CD8-positive, alpha-beta memory T cell (primary cell): ENCODE measurements at regions not wholly inside any gene's neighbourhood (a gene's known extent, or its start where the extent isn't known, plus 50 kb on each side); places are given as distances from the start of the nearest gene placed in this dataset.
"Not testable (repeated sequence)": the region's sequence is repeated elsewhere in the genome, so short reads cannot be mapped to it uniquely, and the experiment has no call there.

Source experiments
- CTCF ChIA-PET: fragments of 350-600 bp; sonication (Branson Sonifier 250); formaldehyde crosslinking; loops from one replicate; lab custom pipeline; 2021; ENCODE audit warnings: antibody characterized with exemption; lab: Charles Lee
- POLR2A ChIA-PET: fragments of 350-600 bp; sonication (Branson Sonifier 250); formaldehyde crosslinking; loops from one replicate; lab custom pipeline; 2021; ENCODE audit warnings: antibody characterized with exemption; lab: Charles Lee
- DNase-seq, 5 donors: peaks; one replicate each; pipeline versions ENCODE4 v3.0.0 to v3.0.0-alpha.2; 2020 to 2022; ENCODE audit warnings: mixed read lengths in 1 of 5
- H3K27ac ChIP-seq: one replicate; pipeline ENCODE4 v1.7.0; 2013; ENCODE audit warnings: low read depth, mild to moderate bottlenecking, low read length, moderate library complexity
- H3K27me3 ChIP-seq: 2 replicates; pipeline ENCODE4 v1.7.0; 2013; ENCODE audit warnings: low read length, mild to moderate bottlenecking; ENCODE audit not compliant: insufficient read depth, poor library complexity, severe bottlenecking
- H3K36me3 ChIP-seq: 2 replicates; pipeline ENCODE4 v1.7.0; 2013; ENCODE audit warnings: mild to moderate bottlenecking, low read length, moderate library complexity; ENCODE audit not compliant: insufficient read depth
- H3K4me1 ChIP-seq: 2 replicates; pipeline ENCODE4 v1.7.0; 2013; ENCODE audit warnings: mild to moderate bottlenecking, low read length, moderate library complexity; ENCODE audit not compliant: insufficient read depth
- H3K4me3 ChIP-seq: 2 replicates; pipeline ENCODE4 v1.7.0; 2013; ENCODE audit warnings: mild to moderate bottlenecking, low read length
- H3K9me3 ChIP-seq: 2 replicates; pipeline ENCODE4 v1.7.0; 2013; ENCODE audit warnings: mild to moderate bottlenecking, low read length
- H3K27ac Mint-ChIP-seq, 8 donors: one replicate each; pipeline ENCODE4 v1.8.0; 2020 to 2021; ENCODE audit warnings: mixed read lengths in 8 of 8, mild to moderate bottlenecking in 6 of 8, inconsistent platforms in 3 of 8, moderate library complexity in 3 of 8
- H3K27me3 Mint-ChIP-seq, 2 donors: one replicate each; pipeline ENCODE4 v1.8.0; 2020 to 2021; ENCODE audit warnings: mixed read lengths in 2 of 2, mild to moderate bottlenecking in 1 of 2, moderate library complexity in 1 of 2
- H3K36me3 Mint-ChIP-seq, 3 donors: one replicate each; pipeline ENCODE4 v1.8.0; 2020 to 2021; ENCODE audit warnings: mixed read lengths in 3 of 3, inconsistent platforms in 1 of 3, mild to moderate bottlenecking in 1 of 3
- H3K4me1 Mint-ChIP-seq, 3 donors: one replicate each; pipeline ENCODE4 v1.8.0; 2020 to 2021; ENCODE audit warnings: mixed read lengths in 3 of 3, inconsistent platforms in 1 of 3, mild to moderate bottlenecking in 1 of 3
- H3K4me3 Mint-ChIP-seq, 7 donors: one replicate each; pipeline ENCODE4 v1.8.0; 2020 to 2021; ENCODE audit warnings: mixed read lengths in 7 of 7, mild to moderate bottlenecking in 6 of 7, moderate library complexity in 4 of 7, inconsistent platforms in 2 of 7
- H3K9me3 Mint-ChIP-seq, 5 donors: one replicate each; pipeline ENCODE4 v1.8.0; 2020 to 2022; ENCODE audit warnings: mixed read lengths in 5 of 5, mild to moderate bottlenecking in 3 of 5, moderate library complexity in 2 of 5, inconsistent platforms in 1 of 5

- CTCF ChIA-PET, H3K36me3 ChIP-seq, H3K27ac Mint-ChIP-seq, H3K4me3 ChIP-seq, H3K27ac ChIP-seq, H3K9me3 ChIP-seq, H3K4me3 Mint-ChIP-seq, H3K4me1 ChIP-seq, H3K27me3 Mint-ChIP-seq, H3K4me1 Mint-ChIP-seq, DNase-seq, H3K27me3 ChIP-seq, POLR2A ChIA-PET: not testable (repeated sequence)
- Mint-ChIP-seq H3K36me3 (peaks cover 0 to 40% (median 4%) of the 10 kb centered on the region in 3 donors), H3K9me3 (peaks cover 3 to 20% (median 13%) of the 10 kb centered on the region in 5 donors)
Measured at GRCh38 chr3:28156599-28156998, 84.8 kb upstream of the CMC1 start.

GRCh38 chr3:28171962-28172361, 69.5 kb upstream of the CMC1 start:
- H3K27me3 Mint-ChIP-seq = peaks cover 0 to 6% of the 10 kb centered on the region in 2 donors
- peak overlapping the region; percentile 3 to 95 (median 73) for H3K27ac Mint-ChIP-seq
- POLR2A ChIA-PET = interaction anchor here (0.7 kb wide), 1 partner anchor 177 kb away, joined by 3 read pairs; the partner anchor contains the start of genes AZI2 and ZCWPW2
- Histone ChIP-seq H3K27me3 (no peaks in the 10 kb centered on the region), H3K9me3 (no peaks in the 10 kb centered on the region), H3K36me3 (no peaks in the 10 kb centered on the region), H3K27ac (no peak overlapping the region), H3K4me1 (peaks cover 20% of the 10 kb centered on the region), H3K4me3 (peak overlapping the region; percentile 29)
- H3K4me3 Mint-ChIP-seq = peak overlapping the region; percentile 11 to 77 (median 61)
- peak in 2 of 5 donors; percentile 17 to 22 for DNase-seq
- peaks cover 0 to 3% (median 0%) of the 10 kb centered on the region in 5 donors for H3K9me3 Mint-ChIP-seq
- CTCF ChIA-PET = interaction anchor here (0.7 to 2.7 kb wide), 4 partner anchors 79 to 456 kb away, joined by 3 to 7 read pairs (median 3); partner anchors contain the start of gene EOMES
- peaks cover 17 to 24% (median 24%) of the 10 kb centered on the region in 3 donors for H3K4me1 Mint-ChIP-seq
- H3K36me3 Mint-ChIP-seq = peaks cover 1 to 19% (median 4%) of the 10 kb centered on the region in 3 donors

- Mint-ChIP-seq H3K27ac (peak overlapping the region in 4 of 8 donors; percentile 1 to 33 (median 8)), H3K4me3 (peak overlapping the region in 2 of 7 donors; percentile 6 to 27), H3K4me1 (peaks cover 17 to 24% (median 24%) of the 10 kb centered on the region in 3 donors), H3K27me3 (peaks cover 0 to 6% of the 10 kb centered on the region in 2 donors), H3K9me3 (peaks cover 0 to 3% (median 0%) of the 10 kb centered on the region in 5 donors), H3K36me3 (peaks cover 1 to 19% (median 4%) of the 10 kb centered on the region in 3 donors)
- no peak overlapping the region for H3K4me3 ChIP-seq
- ChIA-PET CTCF (interaction anchor here (0.7 to 2.7 kb wide), 3 partner anchors 441 to 457 kb away, joined by 3 to 7 read pairs (median 3); partner anchors contain the start of gene EOMES), POLR2A (no interaction called here)
- H3K9me3 ChIP-seq = no peaks in the 10 kb centered on the region
- no peaks in the 10 kb centered on the region for H3K27me3 ChIP-seq
- peaks cover 20% of the 10 kb centered on the region for H3K4me1 ChIP-seq
- H3K27ac ChIP-seq = no peak overlapping the region
- no peak for DNase-seq
- H3K36me3 ChIP-seq = no peaks in the 10 kb centered on the region
Measured at GRCh38 chr3:28172748-28173147, 68.7 kb upstream of the CMC1 start.

GRCh38 chr3:28173836-28174235, 67.6 kb upstream of the CMC1 start:
- no peak for DNase-seq
- POLR2A ChIA-PET = no interaction called here
- CTCF ChIA-PET = no interaction called here
- H3K27me3 ChIP-seq = no peaks in the 10 kb centered on the region
- no peaks in the 10 kb centered on the region for H3K36me3 ChIP-seq
- H3K4me3 ChIP-seq = no peak overlapping the region
- Mint-ChIP-seq H3K36me3 (peaks cover 1 to 19% (median 4%) of the 10 kb centered on the region in 3 donors), H3K4me3 (no peak overlapping the region), H3K27me3 (peaks cover 0 to 6% of the 10 kb centered on the region in 2 donors), H3K27ac (no peak overlapping the region), H3K4me1 (peaks cover 17 to 24% (median 24%) of the 10 kb centered on the region in 3 donors), H3K9me3 (peaks cover 0 to 3% (median 0%) of the 10 kb centered on the region in 5 donors)
- H3K4me1 ChIP-seq = peaks cover 20% of the 10 kb centered on the region
- H3K27ac ChIP-seq = no peak overlapping the region
- no peaks in the 10 kb centered on the region for H3K9me3 ChIP-seq

- Mint-ChIP-seq H3K4me1 (peaks cover 2 to 5% (median 4%) of the 10 kb centered on the region in 3 donors), H3K36me3 (peaks cover 0 to 18% (median 2%) of the 10 kb centered on the region in 3 donors), H3K27ac (peak overlapping the region in 1 of 8 donors; percentile 15), H3K9me3 (peaks cover 0 to 6% (median 0%) of the 10 kb centered on the region in 5 donors), H3K27me3 (peaks cover 0 to 3% of the 10 kb centered on the region in 2 donors), H3K4me3 (no peak overlapping the region)
- Histone ChIP-seq H3K36me3 (no peaks in the 10 kb centered on the region), H3K4me1 (no peaks in the 10 kb centered on the region), H3K27me3 (no peaks in the 10 kb centered on the region), H3K4me3 (no peak overlapping the region), H3K27ac (no peak overlapping the region), H3K9me3 (no peaks in the 10 kb centered on the region)
- no peak for DNase-seq
- ChIA-PET CTCF (no interaction called here), POLR2A (interaction anchor here (1.1 kb wide), 1 partner anchor 15 kb away, joined by 3 read pairs; no protein-coding TSS in a partner anchor)
Measured at GRCh38 chr3:28186748-28187147, 54.7 kb upstream of the CMC1 start.

GRCh38 chr3:28188686-28189085, 52.7 kb upstream of the CMC1 start:
- Mint-ChIP-seq H3K27me3 (peaks cover 0 to 3% of the 10 kb centered on the region in 2 donors), H3K4me1 (peaks cover 2 to 5% (median 4%) of the 10 kb centered on the region in 3 donors), H3K27ac (no peak overlapping the region), H3K4me3 (no peak overlapping the region), H3K36me3 (peaks cover 0 to 10% (median 2%) of the 10 kb centered on the region in 3 donors), H3K9me3 (no peaks in the 10 kb centered on the region)
- H3K36me3 ChIP-seq = no peaks in the 10 kb centered on the region
- H3K4me3 ChIP-seq = no peak overlapping the region
- no peaks in the 10 kb centered on the region for H3K27me3 ChIP-seq
- ChIA-PET POLR2A (no interaction called here), CTCF (no interaction called here)
- H3K27ac ChIP-seq = no peak overlapping the region
- H3K4me1 ChIP-seq = no peaks in the 10 kb centered on the region
- no peaks in the 10 kb centered on the region for H3K9me3 ChIP-seq
- DNase-seq = no peak

- H3K9me3 Mint-ChIP-seq = no peaks in the 10 kb centered on the region
- no peak overlapping the region for H3K27ac Mint-ChIP-seq
- no peaks in the 10 kb centered on the region for H3K9me3 ChIP-seq
- no peak overlapping the region for H3K27ac ChIP-seq
- CTCF ChIA-PET = no interaction called here
- no peak overlapping the region for H3K4me3 ChIP-seq
- peaks cover 0 to 3% of the 10 kb centered on the region in 2 donors for H3K27me3 Mint-ChIP-seq
- no peaks in the 10 kb centered on the region for H3K27me3 ChIP-seq
- POLR2A ChIA-PET = no interaction called here
- peaks cover 0 to 10% (median 2%) of the 10 kb centered on the region in 3 donors for H3K36me3 Mint-ChIP-seq
- peaks cover 0 to 4% (median 2%) of the 10 kb centered on the region in 3 donors for H3K4me1 Mint-ChIP-seq
- DNase-seq = no peak
- no peaks in the 10 kb centered on the region for H3K4me1 ChIP-seq
- no peaks in the 10 kb centered on the region for H3K36me3 ChIP-seq
- H3K4me3 Mint-ChIP-seq = no peak overlapping the region
Measured at GRCh38 chr3:28191363-28191762, 50.1 kb upstream of the CMC1 start.
